H9 (cell line): ENCODE measurements at regions not wholly inside any gene's neighbourhood (a gene's known extent, or its start where the extent isn't known, plus 50 kb on each side); places are given as distances from the start of the nearest gene placed in this dataset.

Source experiments
- DNase-seq: peaks from one replicate; pipeline ENCODE4 v3.0.0-alpha.2; 2017
- H2AFZ ChIP-seq: one replicate; pipeline ENCODE4 v1.6.1; 2013; ENCODE audit warnings: mild to moderate bottlenecking, low read length, control low read depth, moderate library complexity
- H2AK5ac ChIP-seq: 2 replicates; pipeline ENCODE4 v1.6.1; 2013; ENCODE audit warnings: low read length, control low read depth, mixed read lengths; ENCODE audit not compliant: insufficient read length
- H2BK120ac ChIP-seq: one replicate; pipeline ENCODE4 v1.6.1; 2013; ENCODE audit warnings: low read depth, mild to moderate bottlenecking, low read length, control low read depth, inconsistent platforms; ENCODE audit not compliant: poor library complexity, severe bottlenecking
- H2BK12ac ChIP-seq: 2 replicates; pipeline ENCODE4 v1.6.1; 2013; ENCODE audit warnings: low read length, control low read depth, mixed read lengths, low read depth; ENCODE audit not compliant: insufficient read length
- H2BK15ac ChIP-seq: 2 replicates; pipeline ENCODE4 v1.6.1; 2013; ENCODE audit warnings: low read depth, low read length, control low read depth
- H2BK20ac ChIP-seq: one replicate; pipeline ENCODE4 v1.6.1; 2013; ENCODE audit warnings: low read depth, mild to moderate bottlenecking, low read length, control low read depth, inconsistent platforms; ENCODE audit not compliant: poor library complexity, severe bottlenecking
- H2BK5ac ChIP-seq: 2 replicates; pipeline ENCODE4 v1.6.1; 2013; ENCODE audit warnings: low read length, control low read depth, mixed read lengths; ENCODE audit not compliant: insufficient read length
- H3K14ac ChIP-seq: 2 replicates; pipeline ENCODE4 v1.6.1; 2013; ENCODE audit warnings: low read length, control low read depth; ENCODE audit not compliant: insufficient read depth
- H3K18ac ChIP-seq: 2 replicates; pipeline ENCODE4 v1.6.1; 2013; ENCODE audit warnings: low read depth, mild to moderate bottlenecking, mixed read lengths, low read length, control low read depth; ENCODE audit not compliant: insufficient read length
- H3K23ac ChIP-seq: 2 replicates; pipeline ENCODE4 v1.6.1; 2013; ENCODE audit warnings: low read length, control low read depth, mixed read lengths, low read depth; ENCODE audit not compliant: insufficient read length
- H3K23me2 ChIP-seq: 2 replicates; pipeline ENCODE4 v1.6.1; 2013; ENCODE audit warnings: low read depth, mild to moderate bottlenecking, mixed read lengths, low read length, control low read depth; ENCODE audit not compliant: insufficient read length, poor library complexity, severe bottlenecking
- H3K27ac ChIP-seq: 2 replicates; pipeline ENCODE4 v1.5.1; 2013; ENCODE audit warnings: low read length, control low read depth, mixed read lengths, low read depth; ENCODE audit not compliant: insufficient read length
- H3K27me3 ChIP-seq: 2 replicates; pipeline ENCODE4 v1.6.1; 2013; ENCODE audit warnings: low read length, control low read depth, inconsistent platforms; ENCODE audit not compliant: insufficient read depth
- H3K4ac ChIP-seq: 2 replicates; pipeline ENCODE4 v1.6.1; 2013; ENCODE audit warnings: low read depth, mild to moderate bottlenecking, control low read depth, inconsistent platforms, low read length, moderate library complexity
- H3K4me1 ChIP-seq: 2 replicates; pipeline ENCODE4 v1.6.1; 2013; ENCODE audit warnings: low read length, control low read depth, inconsistent platforms; ENCODE audit not compliant: insufficient read depth
- H3K4me2 ChIP-seq: 2 replicates; pipeline ENCODE4 v1.6.1; 2013; ENCODE audit warnings: low read length, control low read depth, mixed read lengths; ENCODE audit not compliant: insufficient read length, insufficient read depth
- H3K56ac ChIP-seq: 2 replicates; pipeline ENCODE4 v1.6.1; 2013; ENCODE audit warnings: low read depth, mild to moderate bottlenecking, mixed read lengths, low read length, control low read depth; ENCODE audit not compliant: insufficient read length
- H3K79me1 ChIP-seq: 2 replicates; pipeline ENCODE4 v1.6.1; 2013; ENCODE audit warnings: low read depth, mild to moderate bottlenecking, moderate library complexity, low read length, control low read depth, inconsistent platforms; ENCODE audit not compliant: insufficient read depth, poor library complexity, severe bottlenecking
- H3K79me2 ChIP-seq: 2 replicates; pipeline ENCODE4 v1.6.1; 2013; ENCODE audit warnings: low read length, control low read depth, inconsistent platforms; ENCODE audit not compliant: insufficient read depth
- H3K9ac ChIP-seq: 2 replicates; pipeline ENCODE4 v1.6.1; 2013; ENCODE audit warnings: low read length, control low read depth, mixed read lengths; ENCODE audit not compliant: insufficient read length; ENCODE audit errors: extremely low read depth
- H3K9me3 ChIP-seq: one replicate; pipeline ENCODE4 v1.6.1; 2013; ENCODE audit warnings: low read depth, low read length, inconsistent platforms; ENCODE audit not compliant: control insufficient read depth
- H3T11ph ChIP-seq: one replicate; pipeline ENCODE4 v1.6.1; 2013; ENCODE audit warnings: mild to moderate bottlenecking, low read length, control low read depth, inconsistent platforms
- H4K20me1 ChIP-seq: one replicate; pipeline ENCODE4 v1.6.1; 2013; ENCODE audit not compliant: control insufficient read depth, insufficient read length, insufficient read depth
- H4K5ac ChIP-seq: 2 replicates; pipeline ENCODE4 v1.6.1; 2013; ENCODE audit warnings: low read depth, mild to moderate bottlenecking, mixed read lengths, low read length, control low read depth; ENCODE audit not compliant: insufficient read length
- H4K8ac ChIP-seq: replicated peaks from 2 replicates; pipeline ENCODE4 v1.6.1; 2013; ENCODE audit warnings: low read length, control low read depth, mixed read lengths, low read depth; ENCODE audit not compliant: insufficient read length
- H4K91ac ChIP-seq: 2 replicates; pipeline ENCODE4 v1.6.1; 2013; ENCODE audit warnings: low read depth, mild to moderate bottlenecking, moderate library complexity, mixed read lengths, low read length, control low read depth; ENCODE audit not compliant: insufficient read length
- H3K27ac Mint-ChIP-seq, 3 experiments: 2 replicates in 2 of 3; 3 replicates in 1 of 3; pipeline ENCODE4 v1.8.0; 2020 to 2021; ENCODE audit warnings: mixed read lengths in 3 of 3, mild to moderate bottlenecking in 1 of 3, moderate library complexity in 1 of 3
- H3K27me3 Mint-ChIP-seq: 2 replicates; pipeline ENCODE4 v1.8.0; 2021; ENCODE audit warnings: low read depth, mild to moderate bottlenecking, moderate library complexity, mixed read lengths
- H3K36me3 Mint-ChIP-seq, 3 experiments: 2 replicates in 2 of 3; 3 replicates in 1 of 3; pipeline ENCODE4 v1.8.0; 2020 to 2021; ENCODE audit warnings: low read depth in 3 of 3, mixed read lengths in 3 of 3; ENCODE audit not compliant: insufficient read depth in 1 of 3
- H3K4me1 Mint-ChIP-seq, 2 experiments: 2 replicates each; pipeline ENCODE4 v1.8.0; 2020; ENCODE audit warnings: mixed read lengths in 2 of 2
- H3K4me3 Mint-ChIP-seq, 2 experiments: 2 replicates in 1 of 2; 3 replicates in 1 of 2; pipeline ENCODE4 v1.8.0; 2020 to 2021; ENCODE audit warnings: mild to moderate bottlenecking in 2 of 2, mixed read lengths in 2 of 2, moderate library complexity in 1 of 2
- H3K9me3 Mint-ChIP-seq, 2 experiments: 2 replicates in 1 of 2; 3 replicates in 1 of 2; pipeline ENCODE4 v1.8.0; 2020; ENCODE audit warnings: mild to moderate bottlenecking in 2 of 2, mixed read lengths in 2 of 2, moderate library complexity in 1 of 2
- WGBS: extraction: QIAGEN DNeasy Blood & Tissue Kit; methylation state at CpG from one replicate; pipeline ENCODE4 v1.1.7; 2013; ENCODE audit warnings: missing lambda C conversion rate, low lambda C conversion rate, mixed read lengths; ENCODE audit not compliant: insufficient read length; ENCODE audit errors: extremely low coverage; 5-methylcytosine and 5-hydroxymethylcytosine counted together
- TF ChIP-seq, protein P1 (sequence below): fragments of 200-600 bp; sonication (generic); conservative IDR thresholded peaks from 3 replicates; pipeline ENCODE4 v1.8.0; 2021; ENCODE audit warnings: antibody characterized with exemption, mild to moderate bottlenecking

- Histone ChIP-seq H3T11ph (no peak overlapping the region), H2AFZ (no peak overlapping the region), H4K91ac (no peak overlapping the region), H2BK15ac (no peak overlapping the region), H4K8ac (no peak overlapping the region), H3K4ac (no peak overlapping the region), H2BK20ac (no peak overlapping the region), H3K4me2 (no peak overlapping the region), H2BK5ac (no peak overlapping the region), H2AK5ac (no peak overlapping the region), H3K4me1 (no peaks in the 10 kb centered on the region), H3K27ac (no peak overlapping the region), H3K27me3 (no peaks in the 10 kb centered on the region), H3K23me2 (no peaks in the 10 kb centered on the region), H3K14ac (no peak overlapping the region), H3K79me1 (no peaks in the 10 kb centered on the region), H3K9me3 (no peaks in the 10 kb centered on the region), H3K56ac (no peak overlapping the region), H3K18ac (no peak overlapping the region), H4K5ac (no peak overlapping the region), H4K20me1 (no peaks in the 10 kb centered on the region), H2BK120ac (no peak overlapping the region), H3K9ac (no peak overlapping the region), H3K79me2 (no peaks in the 10 kb centered on the region), H3K23ac (no peak overlapping the region), H2BK12ac (no peak overlapping the region)
- Mint-ChIP-seq H3K4me1 (no peaks in the 10 kb centered on the region), H3K4me3 (no peak overlapping the region), H3K36me3 (no peaks in the 10 kb centered on the region), H3K27ac (no peak overlapping the region; a peak in 1 of 7 replicates), H3K9me3 (no peaks in the 10 kb centered on the region), H3K27me3 (no peaks in the 10 kb centered on the region)
- no peak for DNase-seq
- TF ChIP-seq, protein P1, sequence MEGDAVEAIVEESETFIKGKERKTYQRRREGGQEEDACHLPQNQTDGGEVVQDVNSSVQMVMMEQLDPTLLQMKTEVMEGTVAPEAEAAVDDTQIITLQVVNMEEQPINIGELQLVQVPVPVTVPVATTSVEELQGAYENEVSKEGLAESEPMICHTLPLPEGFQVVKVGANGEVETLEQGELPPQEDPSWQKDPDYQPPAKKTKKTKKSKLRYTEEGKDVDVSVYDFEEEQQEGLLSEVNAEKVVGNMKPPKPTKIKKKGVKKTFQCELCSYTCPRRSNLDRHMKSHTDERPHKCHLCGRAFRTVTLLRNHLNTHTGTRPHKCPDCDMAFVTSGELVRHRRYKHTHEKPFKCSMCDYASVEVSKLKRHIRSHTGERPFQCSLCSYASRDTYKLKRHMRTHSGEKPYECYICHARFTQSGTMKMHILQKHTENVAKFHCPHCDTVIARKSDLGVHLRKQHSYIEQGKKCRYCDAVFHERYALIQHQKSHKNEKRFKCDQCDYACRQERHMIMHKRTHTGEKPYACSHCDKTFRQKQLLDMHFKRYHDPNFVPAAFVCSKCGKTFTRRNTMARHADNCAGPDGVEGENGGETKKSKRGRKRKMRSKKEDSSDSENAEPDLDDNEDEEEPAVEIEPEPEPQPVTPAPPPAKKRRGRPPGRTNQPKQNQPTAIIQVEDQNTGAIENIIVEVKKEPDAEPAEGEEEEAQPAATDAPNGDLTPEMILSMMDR = no peak
- no CpG with 5 or more reads among the region's 5 CpGs for WGBS
These were observed 1148.0 kb upstream of the CELF2 start for GRCh38 chr10:9869606-9870176.
